Aorta (tissue), 5 donors: ENCODE measurements at regions not wholly inside any gene's neighbourhood (a gene's known extent, or its start where the extent isn't known, plus 50 kb on each side); places are given as distances from the start of the nearest gene placed in this dataset.

Experiments
- ATAC-seq: fragments of 200-7000 bp; cut with Tn5 transposase; one replicate; pipeline ENCODE4 v1.9.1; 2022; ENCODE audit warnings: moderate library complexity; ENCODE audit not compliant: low FRiP score
- DNase-seq, 2 donors: peaks; one replicate each; pipeline ENCODE4 v3.0.0-alpha.2; 2020
- H3K27ac ChIP-seq, 2 donors: one replicate each; pipeline ENCODE4 v1.5.1; 2013; ENCODE audit warnings: low read length in 2 of 2, mild to moderate bottlenecking in 2 of 2, moderate library complexity in 2 of 2, control low read depth in 1 of 2, inconsistent platforms in 1 of 2, low read depth in 1 of 2
- H3K27me3 ChIP-seq, 2 donors: one replicate each; pipeline ENCODE4 v1.6.1; 2013; ENCODE audit warnings: control low read depth in 1 of 2, low read length in 1 of 2, mild to moderate bottlenecking in 1 of 2, moderate library complexity in 1 of 2; ENCODE audit not compliant: insufficient read depth in 2 of 2, control insufficient read depth in 1 of 2
- H3K36me3 ChIP-seq, 2 donors: one replicate each; pipeline ENCODE4 v1.6.1; 2013; ENCODE audit warnings: control low read depth in 1 of 2, low read length in 1 of 2, mild to moderate bottlenecking in 1 of 2; ENCODE audit not compliant: insufficient read depth in 2 of 2, control insufficient read depth in 1 of 2
- H3K4me1 ChIP-seq, 2 donors: one replicate each; pipeline ENCODE4 v1.6.1; 2013; ENCODE audit warnings: low read length in 2 of 2, control low read depth in 1 of 2, mild to moderate bottlenecking in 1 of 2, moderate library complexity in 1 of 2; ENCODE audit not compliant: insufficient read depth in 2 of 2, control insufficient read depth in 1 of 2
- H3K4me3 ChIP-seq, 2 donors: one replicate each; pipeline ENCODE4 v1.5.1; 2013; ENCODE audit warnings: low read length in 2 of 2, control low read depth in 1 of 2, mild to moderate bottlenecking in 1 of 2
- H3K9me3 ChIP-seq: one replicate; pipeline ENCODE4 v1.6.1; 2013; ENCODE audit warnings: mild to moderate bottlenecking, low read length; ENCODE audit not compliant: control insufficient read depth
- WGBS, 2 donors: extraction: QIAGEN DNeasy Blood & Tissue Kit; methylation state at CpG; one replicate each; pipeline ENCODE4 v1.1.7; 2013; 5-methylcytosine and 5-hydroxymethylcytosine counted together
- intact Hi-C, 2 donors: fragments of 100-400 bp; cut with DNase I; formaldehyde crosslinking; loops; one replicate each; pipeline versions ENCODE4 v1.14.2 to v1.15.0; 2022
- donor health status: healthy with polysubstance abuse.
- donor health status: Bipolar disorder and iron deficiency.
- donor health status: DM: no; HTN: no; CAD: no.
- donor health status: DM: no; HTN: no; CAD: no.
- donor health status: DM: yes; HTN: yes; CAD: no.

GRCh38 chrX:40513012-40513411, 67.8 kb upstream of the ATP6AP2 start:
- ATAC-seq = no peak
- Histone ChIP-seq H3K4me3 (no peak overlapping the region), H3K9me3 (no peaks in the 10 kb centered on the region), H3K27me3 (no peaks in the 10 kb centered on the region), H3K36me3 (no peaks in the 10 kb centered on the region), H3K4me1 (no peaks in the 10 kb centered on the region), H3K27ac (no peak overlapping the region)
- intact Hi-C loops = no loop called here
- WGBS, 2 donors = 85 to 87% methylated on average over 5 of the region's 5 CpGs
- no peak for DNase-seq

- no peaks in the 10 kb centered on the region for H3K27me3 ChIP-seq
- no peak overlapping the region for H3K4me3 ChIP-seq
- 95 to 96% methylated on average over 7 of the region's 7 CpGs for WGBS, 2 donors
- intact Hi-C loops = no loop called here
- H3K36me3 ChIP-seq = no peaks in the 10 kb centered on the region
- no peak overlapping the region for H3K27ac ChIP-seq
- H3K4me1 ChIP-seq = no peaks in the 10 kb centered on the region
- ATAC-seq (no peak), DNase-seq (no peak)
- no peaks in the 10 kb centered on the region for H3K9me3 ChIP-seq
Measured at GRCh38 chrX:40511258-40511657, 69.5 kb upstream of the ATP6AP2 start.

GRCh38 chrX:40508560-40508959, 72.2 kb upstream of the ATP6AP2 start:
- ATAC-seq = no peak
- H3K4me3 ChIP-seq = no peak overlapping the region
- H3K4me1 ChIP-seq = no peaks in the 10 kb centered on the region
- 72 to 74% methylated on average over 8 of the region's 8 CpGs for WGBS, 2 donors
- no peaks in the 10 kb centered on the region for H3K9me3 ChIP-seq
- no peak for DNase-seq
- H3K27me3 ChIP-seq = no peaks in the 10 kb centered on the region
- H3K27ac ChIP-seq = no peak overlapping the region
- intact Hi-C loops = no loop called here
- no peaks in the 10 kb centered on the region for H3K36me3 ChIP-seq

- DNase-seq = no peak
Measured at GRCh38 chrX:40506201-40506985, 74.4 kb upstream of the ATP6AP2 start.

GRCh38 chrX:40504801-40505605, 75.8 kb upstream of the ATP6AP2 start:
- H3K36me3 ChIP-seq = no peaks in the 10 kb centered on the region
- 50 to 70% methylated on average over 5 of the region's 5 CpGs for WGBS, 2 donors
- H3K27ac ChIP-seq = no peak overlapping the region
- H3K4me3 ChIP-seq = no peak overlapping the region
- no peaks in the 10 kb centered on the region for H3K4me1 ChIP-seq
- intact Hi-C loops = no loop called here
- ATAC-seq (no peak), DNase-seq (no peak)
- H3K9me3 ChIP-seq = no peaks in the 10 kb centered on the region
- peaks cover 0 to 1% of the 10 kb centered on the region in 2 donors for H3K27me3 ChIP-seq

More at GRCh38 chrX:40506201-40506985, 74.4 kb upstream of the ATP6AP2 start:
- Histone ChIP-seq H3K27me3 (peaks cover 0 to 1% of the 10 kb centered on the region in 2 donors), H3K9me3 (no peaks in the 10 kb centered on the region), H3K4me3 (no peak overlapping the region), H3K36me3 (no peaks in the 10 kb centered on the region), H3K4me1 (no peaks in the 10 kb centered on the region), H3K27ac (no peak overlapping the region)
- no peak for ATAC-seq
- intact Hi-C loops = no loop called here
- WGBS, 2 donors = 85 to 90% methylated on average over 7 of the region's 7 CpGs

- Histone ChIP-seq H3K4me3 (no peak overlapping the region), H3K9me3 (no peaks in the 10 kb centered on the region), H3K27me3 (peaks cover 0 to 1% of the 10 kb centered on the region in 2 donors), H3K4me1 (no peaks in the 10 kb centered on the region), H3K27ac (no peak overlapping the region), H3K36me3 (no peaks in the 10 kb centered on the region)
- 86 to 92% methylated on average over 3 of the region's 3 CpGs for WGBS, 2 donors
- DNase-seq (no peak), ATAC-seq (no peak)
- intact Hi-C loops = no loop called here
Measured at GRCh38 chrX:40503094-40503493, 77.7 kb upstream of the ATP6AP2 start.

GRCh38 chrX:40502688-40503087, 78.1 kb upstream of the ATP6AP2 start:
- H3K27ac ChIP-seq = no peak overlapping the region
- no peaks in the 10 kb centered on the region for H3K4me1 ChIP-seq
- H3K36me3 ChIP-seq = no peaks in the 10 kb centered on the region
- H3K9me3 ChIP-seq = no peaks in the 10 kb centered on the region
- DNase-seq = no peak
- H3K4me3 ChIP-seq = no peak overlapping the region
- intact Hi-C loops = no loop called here
- no peak for ATAC-seq
- H3K27me3 ChIP-seq = peaks cover 0 to 1% of the 10 kb centered on the region in 2 donors

- ATAC-seq = no peak
- no peaks in the 10 kb centered on the region for H3K4me1 ChIP-seq
- H3K27ac ChIP-seq = no peak overlapping the region
- no peak for DNase-seq
- H3K27me3 ChIP-seq = peaks cover 0 to 1% of the 10 kb centered on the region in 2 donors
- no peaks in the 10 kb centered on the region for H3K9me3 ChIP-seq
- 76 to 82% methylated on average over 11 of the region's 11 CpGs for WGBS, 2 donors
- no peaks in the 10 kb centered on the region for H3K36me3 ChIP-seq
- intact Hi-C loops = no loop called here
- H3K4me3 ChIP-seq = no peak overlapping the region
Measured at GRCh38 chrX:40501164-40501855, 79.5 kb upstream of the ATP6AP2 start.
